ENCODE measurements at regions not wholly inside any gene's neighbourhood (a gene's known extent, or its start where the extent isn't known, plus 50 kb on each side); places are given as distances from the start of the nearest gene placed in this dataset.

DNA sequence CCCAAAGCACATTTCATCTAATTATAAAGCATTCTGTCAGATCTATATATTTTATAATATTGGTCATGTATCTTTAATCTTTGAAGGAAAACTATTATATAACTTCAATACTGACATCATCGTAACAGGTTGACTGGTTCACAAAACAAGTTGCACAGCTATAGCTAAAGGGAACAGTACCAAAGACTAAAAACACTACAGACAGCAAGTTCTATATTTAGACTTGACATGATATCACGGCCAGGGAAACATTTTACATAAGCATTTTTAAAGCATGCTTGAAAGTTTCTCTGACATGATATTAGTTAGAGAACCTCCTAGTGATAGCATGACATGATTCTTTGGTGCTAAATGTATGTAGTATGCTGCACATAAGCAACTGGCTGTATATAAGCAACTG, 182.5 kb downstream of the NDFIP2 start:
- intact Hi-C loops (cut with DNase I), result no loop called here
- ATAC-seq (peak; percentile 74), DNase-seq (ENCODE audit: missing footprints) (no peak)

DNA sequence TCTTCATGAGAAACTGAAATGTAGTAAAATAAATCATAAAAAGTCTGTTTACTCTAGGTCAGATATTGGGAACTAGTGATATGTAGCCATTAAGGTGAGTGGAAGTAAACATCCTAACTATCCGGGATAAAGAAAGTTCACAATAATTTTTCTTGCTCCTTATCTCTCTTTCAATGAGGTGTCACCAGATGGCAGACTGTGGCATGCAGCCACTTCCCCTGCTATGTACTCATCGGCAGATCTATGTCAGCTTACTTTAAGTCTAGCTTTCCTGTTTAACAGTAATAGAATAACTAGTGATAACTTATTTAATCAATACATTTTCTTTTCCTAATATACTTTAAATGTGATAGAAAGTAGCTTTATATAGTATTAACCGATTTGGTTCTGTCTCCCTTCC, 181.9 kb downstream of the NDFIP2 start:
- intact Hi-C loops (cut with DNase I), result no loop called here
- DNase-seq (ENCODE audit: missing footprints), result no peak
- no peak for ATAC-seq

DNA sequence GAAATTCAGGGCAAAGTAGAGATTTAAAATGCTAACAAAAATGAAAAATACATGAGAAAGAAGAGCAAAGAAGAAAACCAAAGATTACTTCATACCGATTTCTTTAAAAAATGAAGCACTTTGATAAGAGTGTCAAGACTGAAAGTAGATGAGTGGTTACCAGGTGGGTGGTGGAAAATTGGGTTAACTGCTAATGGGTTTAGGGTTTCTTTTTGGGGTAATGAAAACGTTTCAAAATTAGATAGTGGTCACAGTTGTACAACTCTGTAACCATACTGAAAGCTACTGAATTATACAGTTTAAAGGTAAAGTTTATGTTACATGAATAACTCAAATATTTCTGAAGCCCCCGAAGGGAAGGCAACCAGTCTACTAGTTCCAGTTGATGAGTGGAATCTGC, 179.4 kb downstream of the NDFIP2 start:
- no peak for DNase-seq (ENCODE audit: missing footprints)
- intact Hi-C loops (cut with DNase I), result no loop called here
- ATAC-seq, result no peak

DNA sequence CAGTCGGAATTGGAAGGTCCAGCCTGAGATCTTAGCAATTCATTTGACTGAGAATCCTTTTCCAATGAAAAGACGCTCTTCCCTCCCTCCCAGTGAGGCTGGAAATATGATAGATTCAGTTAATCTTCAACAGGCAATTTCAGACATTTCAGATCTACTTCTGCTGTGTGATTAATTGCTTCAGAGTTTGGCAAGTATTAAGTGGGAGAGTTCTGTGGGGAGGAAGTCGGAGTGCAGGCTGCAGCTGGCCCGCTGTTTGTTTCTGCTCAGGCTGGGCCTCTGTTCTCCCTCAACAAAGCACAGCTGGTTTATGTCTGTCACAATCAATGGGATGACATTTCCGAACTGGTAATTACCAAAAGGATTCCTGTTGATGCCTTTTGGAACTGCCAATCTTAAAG, 178.2 kb downstream of the NDFIP2 start:
- intact Hi-C loops (cut with DNase I), result no loop called here
- ATAC-seq (peak; percentile 84), DNase-seq (ENCODE audit: missing footprints) (peak; percentile 50)

DNA sequence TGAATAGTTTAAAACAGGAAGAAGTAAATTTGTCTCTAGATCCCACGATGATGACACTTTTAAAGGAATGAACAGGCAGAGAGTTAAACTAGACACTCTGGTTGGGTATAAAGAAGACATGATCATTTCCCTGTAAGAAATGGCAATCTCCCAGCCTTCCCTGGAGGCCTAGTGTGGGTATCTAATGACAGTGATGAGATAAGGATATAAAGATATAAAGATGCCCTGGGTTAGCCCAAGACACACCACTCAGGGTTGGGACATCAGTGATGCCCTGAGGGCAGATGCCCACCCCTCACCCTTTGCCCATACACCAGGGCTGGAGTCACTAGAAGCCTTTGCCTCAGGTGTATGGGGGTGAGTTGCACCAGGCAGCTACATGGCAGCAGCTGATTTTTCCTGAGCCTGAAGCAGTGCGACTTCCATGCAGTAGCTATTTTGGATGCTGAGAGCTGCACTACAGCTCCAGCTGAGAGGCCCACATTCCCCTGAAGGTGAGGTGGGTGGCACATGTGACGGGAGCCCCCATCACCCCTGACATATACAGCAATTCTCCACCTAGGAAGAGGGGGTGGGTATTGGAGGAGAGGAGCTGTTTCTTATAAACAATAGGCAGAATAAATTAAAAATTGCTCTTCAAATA, 177.5 kb downstream of the NDFIP2 start:
- DNase-seq (ENCODE audit: missing footprints) (no peak), ATAC-seq (peak; percentile 32)

DNA sequence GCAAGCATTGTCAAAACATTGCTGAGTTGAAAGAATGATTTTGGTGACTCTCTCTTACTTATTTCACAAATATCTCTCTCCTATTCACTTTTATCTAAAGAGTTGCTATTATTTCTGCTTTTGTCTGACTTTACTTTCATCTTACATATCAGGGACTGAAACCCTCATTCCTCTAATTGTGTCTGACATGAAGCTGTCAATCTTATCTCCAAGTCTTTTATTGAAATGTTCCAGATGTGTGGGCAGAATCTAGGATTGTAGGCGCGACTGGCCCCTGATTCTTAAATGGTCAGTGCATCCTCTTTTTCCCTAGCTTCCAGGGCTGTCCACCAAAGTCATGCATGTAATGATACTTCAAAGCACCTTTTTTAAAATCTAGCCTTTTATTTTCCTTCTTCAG, 174.6 kb downstream of the NDFIP2 start:
- intact Hi-C loops (cut with DNase I), result no loop called here
- DNase-seq (ENCODE audit: missing footprints) (no peak), ATAC-seq (no peak)

More for the DNA sequence above, 177.5 kb downstream of the NDFIP2 start:
- intact Hi-C loops (cut with DNase I), result no loop called here

DNA sequence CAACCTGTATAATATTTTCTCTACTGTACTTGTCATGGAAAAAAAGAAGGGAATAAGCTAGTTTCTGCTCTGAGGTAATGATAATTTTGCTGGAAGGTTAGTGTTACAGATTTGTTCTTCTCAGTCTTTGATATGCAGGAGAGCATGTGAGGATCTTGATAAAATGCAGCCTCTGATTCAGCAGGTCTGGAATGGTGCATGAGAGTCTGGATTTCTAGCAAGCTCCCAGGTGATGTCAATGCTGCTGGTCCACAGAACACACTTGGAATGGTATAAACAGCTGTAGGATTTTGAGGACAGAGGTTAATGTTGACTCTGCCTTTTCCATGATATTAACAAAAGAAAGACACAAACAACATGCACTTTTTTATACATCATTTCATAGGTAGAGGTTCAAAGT, 173.6 kb downstream of the NDFIP2 start:
- no peak for DNase-seq (ENCODE audit: missing footprints)
- ATAC-seq, result no peak
- intact Hi-C loops (cut with DNase I), result no loop called here

DNA sequence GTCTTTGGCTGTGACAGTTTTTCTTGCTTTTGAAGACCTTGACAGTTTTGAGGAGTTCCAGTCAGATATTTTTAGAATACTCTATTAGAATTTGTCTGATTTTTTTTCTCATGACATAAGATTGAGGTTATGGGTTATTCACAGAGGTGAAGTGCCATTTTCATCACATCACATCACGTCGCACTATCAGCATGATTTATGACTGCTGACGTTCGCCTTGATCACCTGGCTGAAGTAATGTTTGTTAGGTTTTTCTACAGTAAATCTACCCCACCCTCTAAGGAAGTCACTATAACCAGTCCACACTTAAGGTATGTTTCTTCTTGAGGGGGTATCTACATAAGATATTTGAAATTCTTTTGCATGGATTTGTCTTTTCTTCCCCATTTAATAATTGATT, 169.7 kb downstream of the NDFIP2 start:
- ATAC-seq, result no peak
- no peak for DNase-seq (ENCODE audit: missing footprints)
- intact Hi-C loops (cut with DNase I), result no loop called here

DNA sequence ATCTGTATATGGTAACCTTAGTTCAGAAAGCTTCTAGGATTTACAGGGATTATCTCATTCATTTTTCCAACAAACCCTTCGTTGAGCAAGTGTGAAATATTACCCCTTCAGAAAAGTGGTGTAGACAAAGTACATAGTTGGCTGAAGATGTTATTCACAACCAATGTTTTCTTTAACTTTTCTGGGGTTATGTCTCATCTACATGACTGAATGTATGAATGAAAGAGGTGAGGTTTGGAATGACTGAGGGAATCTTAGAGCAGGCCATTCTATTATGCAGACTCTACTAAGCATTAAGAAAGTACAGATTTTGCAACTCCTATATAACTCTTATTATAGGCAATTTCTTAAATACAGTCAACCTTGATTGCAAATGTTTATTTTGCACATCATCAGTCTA, 167.2 kb downstream of the NDFIP2 start:
- DNase-seq (ENCODE audit: missing footprints), result no peak
- intact Hi-C loops (cut with DNase I), result no loop called here
- ATAC-seq, result no peak

DNA sequence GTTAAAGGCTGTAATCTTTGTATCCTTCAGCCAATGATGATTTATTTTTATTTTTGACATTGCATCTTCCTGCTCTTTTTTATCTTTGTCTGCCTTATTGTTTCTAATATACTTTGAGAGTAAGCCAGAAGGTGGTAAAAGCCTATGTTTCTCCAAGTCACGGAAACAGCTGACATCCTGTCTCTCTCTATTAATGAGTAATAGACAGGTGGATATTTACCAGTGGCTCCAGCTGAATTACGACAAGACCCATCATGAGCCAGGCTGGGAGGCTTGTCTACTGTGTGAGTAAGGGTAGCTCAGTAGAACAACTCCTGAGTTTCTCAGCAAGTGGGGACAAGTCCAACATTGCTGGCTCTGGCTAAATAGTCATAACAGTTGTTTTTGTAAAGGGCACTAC, 166.6 kb downstream of the NDFIP2 start:
- DNase-seq (ENCODE audit: missing footprints) (no peak), ATAC-seq (no peak)
- intact Hi-C loops (cut with DNase I), result no loop called here

DNA sequence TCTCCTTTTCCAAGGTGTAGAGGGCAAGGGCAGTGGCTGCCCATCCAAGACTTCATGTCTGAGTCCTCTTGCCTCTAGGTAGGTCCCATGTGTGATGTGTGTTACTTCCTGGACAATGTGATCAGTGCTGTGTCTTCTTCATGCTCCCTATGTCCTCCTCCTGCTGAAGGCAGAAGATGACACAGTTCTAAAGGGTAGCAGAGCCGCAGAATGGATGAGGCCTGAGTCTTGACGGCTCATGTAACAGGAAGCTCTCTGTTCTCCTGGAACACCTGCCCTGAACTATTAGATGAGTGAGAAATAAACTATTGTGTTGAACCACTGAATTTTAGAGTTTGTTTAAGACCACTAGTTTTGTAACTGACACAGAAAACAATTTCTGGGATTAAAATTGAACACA, 165.9 kb downstream of the NDFIP2 start:
- DNase-seq (ENCODE audit: missing footprints), result no peak
- ATAC-seq, result no peak
- intact Hi-C loops (cut with DNase I), result no loop called here

DNA sequence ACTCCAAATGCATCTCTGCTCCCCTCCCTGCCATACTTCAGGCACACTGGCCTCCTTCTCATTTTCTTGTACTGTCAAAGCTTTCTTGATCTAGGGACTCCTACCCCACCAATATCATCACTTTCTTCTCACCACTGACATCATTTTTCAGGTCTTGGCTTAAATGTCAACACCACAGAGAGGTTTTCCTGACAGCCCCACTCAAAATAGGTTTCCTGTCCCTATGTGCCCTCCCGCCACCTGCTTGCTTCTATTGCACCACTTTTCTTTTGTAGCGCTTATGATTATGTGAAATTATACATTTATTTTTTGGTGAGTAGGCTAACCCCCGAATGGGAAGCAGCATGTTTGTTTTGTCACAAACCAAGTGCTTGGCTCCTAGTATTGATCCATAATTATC, 164.6 kb downstream of the NDFIP2 start:
- DNase-seq (ENCODE audit: missing footprints) (no peak), ATAC-seq (no peak)
- intact Hi-C loops (cut with DNase I), result no loop called here

DNA sequence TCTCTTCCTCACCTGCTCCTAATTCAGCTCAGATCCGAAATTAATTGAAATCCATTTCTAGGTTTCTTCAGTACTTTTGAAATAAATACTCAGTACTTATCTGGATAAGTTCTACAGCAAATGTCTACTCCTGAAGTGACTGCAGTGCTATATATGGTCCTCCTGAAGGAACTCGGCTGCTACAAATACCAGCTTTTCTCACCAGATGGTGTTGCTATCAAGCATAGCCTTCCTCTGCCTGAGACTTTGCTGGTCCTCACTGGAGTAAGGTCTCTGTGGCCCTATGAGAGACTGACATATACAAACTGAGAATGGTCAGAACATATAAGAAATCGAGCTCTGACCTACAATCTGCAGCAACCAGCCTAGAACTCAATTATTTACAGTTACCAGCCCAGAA, 161.6 kb downstream of the NDFIP2 start:
- no peak for DNase-seq (ENCODE audit: missing footprints)

DNA sequence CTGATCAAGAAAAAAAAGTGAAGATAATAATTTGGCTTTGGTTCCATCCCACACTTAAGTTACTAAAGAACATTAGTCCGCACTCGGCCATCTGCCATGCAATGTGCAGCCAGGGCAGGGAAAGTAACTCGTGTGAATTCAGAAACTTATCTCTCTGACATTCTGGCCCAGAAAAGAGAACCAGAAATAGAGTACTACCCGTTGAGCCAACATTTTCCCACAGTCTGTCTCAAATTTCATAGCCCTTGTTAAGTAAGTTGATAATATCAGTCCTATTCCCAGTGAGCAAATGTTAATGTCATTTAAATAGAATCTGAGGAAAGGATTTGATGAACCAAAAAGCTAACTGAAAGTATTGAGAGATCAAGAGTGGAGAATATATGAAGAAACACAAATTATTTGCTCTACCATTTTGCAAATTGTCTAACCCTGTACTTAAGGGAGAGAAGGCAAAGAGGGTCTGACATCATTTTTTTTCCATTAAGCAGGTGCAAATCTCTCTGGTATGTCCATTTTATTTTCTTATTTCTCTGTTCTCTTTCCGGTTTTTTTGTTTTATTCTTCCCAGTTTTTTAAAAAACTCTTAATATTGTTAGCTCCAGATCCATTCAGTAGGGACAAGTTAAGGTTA, 156.3 kb downstream of the NDFIP2 start:
- DNase-seq (ENCODE audit: missing footprints), result peak; percentile 86

More for the DNA sequence above, 161.6 kb downstream of the NDFIP2 start:
- intact Hi-C loops (cut with DNase I), result no loop called here
- ATAC-seq, result peak; percentile 63

DNA sequence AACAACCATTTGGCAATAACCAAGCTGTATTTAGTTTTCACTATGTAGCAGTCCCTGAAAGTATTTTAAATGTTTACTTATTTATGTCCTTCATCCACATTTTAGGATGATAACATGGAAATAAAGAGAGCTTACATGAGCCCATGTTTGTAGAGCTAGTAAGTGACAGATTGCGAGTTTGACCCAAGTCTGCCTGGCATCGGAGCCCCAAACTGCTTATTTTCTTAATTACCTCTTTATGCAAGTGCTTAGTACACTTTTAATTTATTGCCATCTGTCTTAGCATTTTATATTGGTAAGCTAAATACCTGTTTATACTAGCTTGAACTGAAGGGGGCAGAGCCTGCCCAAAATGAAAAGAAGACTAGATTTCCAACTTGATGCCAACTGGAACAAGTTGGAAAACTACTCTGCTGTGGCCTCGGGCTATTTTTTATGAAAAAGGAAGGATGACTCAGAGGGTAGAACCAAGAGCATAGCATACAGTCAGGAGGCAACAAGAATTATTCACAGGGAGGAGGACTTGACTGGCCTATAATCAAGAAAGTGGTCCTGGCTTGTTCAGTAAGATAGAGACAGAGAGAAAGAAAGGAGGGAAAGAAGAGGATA, 150.2 kb downstream of the NDFIP2 start:
- DNase-seq (ENCODE audit: missing footprints), result no peak
- intact Hi-C loops (cut with DNase I), result loop anchor here (2.0 to 10.0 kb wide), 2 partner anchors 46 to 504 kb away; no protein-coding TSS in a partner anchor
- ATAC-seq, result peak; percentile 71

More for the DNA sequence above, 156.3 kb downstream of the NDFIP2 start:
- intact Hi-C loops (cut with DNase I), result loop anchor here (2.0 to 10.0 kb wide), 4 partner anchors 28 to 702 kb away; no protein-coding TSS in a partner anchor
- peak; percentile 97 for ATAC-seq

DNA sequence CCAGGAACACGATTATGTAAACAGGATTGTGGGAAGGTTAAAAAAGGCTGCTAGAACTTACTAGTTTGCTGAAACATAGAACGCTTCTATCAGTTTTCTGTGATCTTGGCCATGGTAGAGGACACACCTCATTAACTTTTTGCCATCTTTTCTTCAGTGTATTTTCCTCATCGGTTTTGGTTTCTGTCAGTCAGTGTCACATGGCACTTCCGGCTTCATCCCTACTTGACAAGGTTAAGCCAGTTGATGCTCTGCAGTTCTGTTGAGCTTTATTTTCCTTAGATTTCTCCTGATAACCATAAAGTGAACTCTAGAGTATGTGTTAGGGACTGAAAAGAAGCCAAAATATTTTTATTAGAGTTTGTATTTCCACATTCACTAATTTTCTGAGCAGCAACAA, 147.5 kb downstream of the NDFIP2 start:
- DNase-seq (ENCODE audit: missing footprints) (no peak), ATAC-seq (no peak)
- intact Hi-C loops (cut with DNase I), result no loop called here

DNA sequence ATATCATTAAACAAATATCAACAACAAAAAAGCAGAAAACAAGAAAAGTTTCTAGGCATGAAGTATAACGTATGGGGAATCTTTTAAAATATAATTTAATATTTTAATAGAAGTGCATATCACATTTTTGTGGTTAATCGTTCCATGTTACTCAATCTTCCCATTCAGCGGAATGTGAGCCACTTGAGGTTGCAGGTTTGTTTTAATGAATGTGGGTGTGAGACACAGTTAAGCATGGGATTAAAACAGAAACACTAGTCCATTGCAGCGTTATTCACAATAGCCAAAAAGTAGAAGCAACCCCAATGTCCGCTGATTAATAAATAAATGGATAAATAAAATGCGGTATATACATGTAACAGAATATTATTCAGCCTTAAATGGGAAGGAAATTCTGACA, 146.0 kb downstream of the NDFIP2 start:
- intact Hi-C loops (cut with DNase I), result no loop called here
- ATAC-seq (no peak), DNase-seq (ENCODE audit: missing footprints) (no peak)

DNA sequence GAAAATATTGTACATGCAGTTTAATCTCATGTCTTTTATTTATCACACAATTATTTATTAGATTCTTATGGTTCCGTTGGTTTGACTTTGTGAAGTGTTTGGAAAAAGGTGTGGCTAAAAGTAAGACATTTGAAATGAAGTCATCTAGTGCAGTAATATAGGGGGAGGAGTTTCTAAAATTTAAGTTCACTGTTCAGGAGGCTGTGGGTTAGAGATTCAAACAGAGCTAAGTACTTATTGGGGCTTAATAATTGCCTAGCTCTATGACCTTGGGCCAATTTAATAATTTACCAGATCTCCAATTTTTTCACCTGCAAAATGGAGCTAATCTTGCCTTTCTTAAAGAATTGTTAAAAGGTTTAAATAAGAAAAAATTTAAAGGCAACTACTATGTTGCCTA, 144.6 kb downstream of the NDFIP2 start:
- ATAC-seq, result no peak
- intact Hi-C loops (cut with DNase I), result no loop called here
- DNase-seq (ENCODE audit: missing footprints), result no peak

DNA sequence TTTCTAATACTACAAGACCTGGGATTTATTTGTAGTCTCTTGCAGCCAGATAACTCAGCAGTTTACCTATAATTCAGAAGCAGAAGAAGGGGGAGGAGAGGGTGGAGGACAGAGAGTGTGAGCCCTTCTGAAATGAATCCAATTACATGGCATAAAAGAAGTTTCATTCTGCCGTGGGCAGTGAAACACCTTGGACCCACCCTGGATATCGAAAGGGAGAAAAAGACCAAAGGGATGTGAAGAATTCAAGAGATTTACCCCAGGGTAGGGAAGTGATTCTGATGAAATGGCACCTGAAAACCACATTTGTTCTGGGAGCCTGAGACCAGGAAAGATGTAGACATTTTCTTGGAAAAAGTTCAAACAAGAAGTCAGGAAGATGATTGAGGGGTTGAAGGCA, 140.9 kb downstream of the NDFIP2 start:
- intact Hi-C loops (cut with DNase I), result no loop called here
- DNase-seq (ENCODE audit: missing footprints) (no peak), ATAC-seq (no peak)

DNA sequence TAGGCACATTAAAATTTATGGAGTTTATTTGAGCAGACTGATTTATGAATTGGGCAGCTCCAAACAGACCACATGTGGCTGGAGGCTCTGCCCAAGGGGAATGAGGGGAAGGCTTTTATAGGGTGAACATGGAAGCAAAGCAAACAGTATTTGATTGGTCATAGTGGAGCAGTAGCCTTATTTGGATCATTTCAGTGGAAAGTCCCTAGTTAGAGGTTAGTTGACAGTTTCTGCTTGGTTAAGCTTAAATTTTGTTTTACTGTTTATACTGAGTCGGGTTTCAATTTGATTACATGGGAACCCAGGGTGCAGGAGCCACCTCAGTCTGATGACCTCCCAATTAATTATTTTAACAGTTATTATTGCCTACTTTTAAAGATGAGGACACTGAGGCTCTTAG, 140.5 kb downstream of the NDFIP2 start:
- no peak for ATAC-seq
- intact Hi-C loops (cut with DNase I), result no loop called here
- DNase-seq (ENCODE audit: missing footprints), result no peak
